ENCODE measurements at regions not wholly inside any gene's neighbourhood (a gene's known extent, or its start where the extent isn't known, plus 50 kb on each side); places are given as distances from the start of the nearest gene placed in this dataset.
"Not testable (repeated sequence)": the region's sequence is repeated elsewhere in the genome, so short reads cannot be mapped to it uniquely, and the experiment has no call there.

DNA sequence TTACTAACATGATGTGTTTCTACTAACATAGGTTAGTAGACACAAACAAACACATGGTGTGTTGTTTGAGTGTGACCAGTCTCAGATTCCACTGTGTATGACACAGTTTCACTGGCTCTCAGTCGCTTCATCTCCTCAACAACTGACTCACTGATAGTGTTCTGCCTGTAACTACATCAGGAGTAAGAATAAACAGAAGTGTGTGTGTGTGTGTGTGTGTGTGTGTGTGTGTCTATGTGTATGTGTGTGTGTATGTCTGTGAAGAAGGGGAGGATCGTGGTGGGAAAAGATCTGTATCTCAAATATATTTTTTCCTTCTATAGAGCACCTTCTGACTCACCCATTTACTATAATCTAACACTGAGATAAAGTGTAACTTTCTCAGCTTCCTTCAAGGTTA lies 391.0 kb downstream of the PTPRC start:
- Mint-ChIP-seq H3K4me1 (ENCODE audit: low read depth) (peaks cover 2% of the 10 kb centered on the region), H3K4me3 (no peak overlapping the region), H3K36me3 (ENCODE audit: insufficient read depth) (no peaks in the 10 kb centered on the region)

DNA sequence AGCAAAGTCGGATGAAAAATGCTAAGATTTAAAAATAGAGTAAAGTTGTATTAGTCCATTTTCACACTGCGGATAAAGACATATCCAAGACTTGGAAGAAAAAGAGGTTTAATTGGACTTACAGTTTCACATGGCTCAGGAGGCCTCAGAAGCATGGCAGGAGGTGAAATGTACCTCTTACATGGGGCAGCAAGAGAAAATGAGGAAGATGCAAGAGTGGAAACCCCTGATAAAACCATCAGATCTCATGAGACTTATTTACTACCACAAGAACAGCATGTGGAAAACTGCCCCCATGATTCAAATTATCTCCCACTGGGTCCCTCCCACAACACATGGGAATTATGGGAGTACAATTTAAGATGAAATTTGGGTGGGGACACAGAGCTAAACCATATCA lies 391.7 kb downstream of the PTPRC start:
- not testable (repeated sequence) for H3K27me3 Mint-ChIP-seq (ENCODE audit: low read depth); H3K4me3 Mint-ChIP-seq; H3K36me3 Mint-ChIP-seq (ENCODE audit: insufficient read depth); H3K9me3 Mint-ChIP-seq; H3K4me1 Mint-ChIP-seq (ENCODE audit: low read depth); DNase-seq; ATAC-seq

More for the DNA sequence above, 391.0 kb downstream of the PTPRC start:
- Mint-ChIP-seq H3K9me3 (no peaks in the 10 kb centered on the region), H3K27me3 (ENCODE audit: low read depth) (no peaks in the 10 kb centered on the region)
- ATAC-seq = no peak
- no peak for DNase-seq

DNA sequence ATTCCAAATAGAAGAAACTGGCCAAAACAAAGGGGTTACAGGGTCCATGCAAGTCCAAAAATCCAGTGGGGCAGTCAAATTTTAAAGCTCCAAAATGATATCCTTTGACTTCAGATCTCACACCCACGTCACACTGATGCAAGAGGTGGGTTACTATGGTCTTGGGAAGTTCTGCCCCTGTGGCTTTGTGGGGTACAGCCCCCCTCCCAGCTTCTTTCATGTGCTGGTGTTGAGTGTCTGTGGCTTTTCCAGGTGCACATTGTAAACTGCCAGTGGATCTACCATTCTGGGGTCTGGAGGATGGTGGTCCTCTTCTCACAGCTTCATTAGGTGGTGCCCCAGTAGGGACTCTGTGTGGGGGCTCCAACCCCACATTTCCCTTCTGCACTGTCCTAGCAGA lies 392.3 kb downstream of the PTPRC start:
- not testable (repeated sequence) for ATAC-seq; H3K4me3 Mint-ChIP-seq; H3K9me3 Mint-ChIP-seq; H3K36me3 Mint-ChIP-seq (ENCODE audit: insufficient read depth); DNase-seq; H3K27me3 Mint-ChIP-seq (ENCODE audit: low read depth); H3K4me1 Mint-ChIP-seq (ENCODE audit: low read depth)

- not testable (repeated sequence) for H3K4me3 Mint-ChIP-seq; H3K4me1 Mint-ChIP-seq (ENCODE audit: low read depth); H3K36me3 Mint-ChIP-seq (ENCODE audit: insufficient read depth); DNase-seq; H3K27me3 Mint-ChIP-seq (ENCODE audit: low read depth); H3K9me3 Mint-ChIP-seq; ATAC-seq
These were observed 393.6 kb downstream of the PTPRC start for GRCh38 chr1:199032479-199032878.

DNA sequence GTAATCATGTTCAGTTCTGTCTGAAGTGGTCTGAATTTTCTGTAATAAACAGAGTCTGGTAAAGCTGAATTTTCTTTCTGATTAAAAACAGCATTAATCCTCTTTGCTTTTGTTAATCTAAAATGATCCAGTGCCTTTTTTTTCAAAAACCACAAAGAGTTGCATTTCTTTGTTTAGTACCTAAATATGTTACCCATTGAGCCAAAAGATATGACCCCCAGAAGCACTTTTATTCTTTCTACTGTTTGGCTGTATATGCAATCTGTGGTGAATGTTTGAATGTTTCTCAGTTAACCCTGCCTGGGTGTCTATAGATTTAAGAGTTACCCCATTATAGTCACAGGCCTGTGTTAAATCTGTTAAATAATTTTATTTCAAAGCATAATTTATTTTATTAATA lies 394.8 kb downstream of the PTPRC start:
- Mint-ChIP-seq H3K36me3 (ENCODE audit: insufficient read depth) (no peaks in the 10 kb centered on the region), H3K27me3 (ENCODE audit: low read depth) (no peaks in the 10 kb centered on the region), H3K4me3 (no peak overlapping the region), H3K4me1 (ENCODE audit: low read depth) (peaks cover 4% of the 10 kb centered on the region), H3K9me3 (no peaks in the 10 kb centered on the region)
- ATAC-seq (no peak), DNase-seq (no peak)

DNA sequence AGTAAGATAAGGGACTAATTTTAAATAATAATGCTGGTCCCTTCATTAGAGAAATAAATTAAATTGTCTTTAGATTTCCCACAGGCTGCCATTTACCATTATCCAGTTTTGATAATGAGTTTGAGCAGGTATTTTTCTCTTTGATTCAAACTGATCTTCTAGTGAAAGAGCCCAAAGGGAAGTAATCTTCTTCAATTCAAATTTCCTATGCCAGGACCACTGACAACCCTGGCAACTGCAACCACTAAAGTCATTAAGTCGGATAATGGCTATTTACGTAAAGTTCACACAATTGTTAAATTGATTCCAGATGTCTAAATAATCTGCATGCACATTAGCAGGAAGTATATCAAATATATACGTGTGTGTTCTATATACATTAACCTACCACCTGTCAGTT lies 399.3 kb downstream of the PTPRC start:
- ATAC-seq (no peak), DNase-seq (no peak)
- Mint-ChIP-seq H3K27me3 (ENCODE audit: low read depth) (no peaks in the 10 kb centered on the region), H3K36me3 (ENCODE audit: insufficient read depth) (no peaks in the 10 kb centered on the region), H3K9me3 (no peaks in the 10 kb centered on the region), H3K4me1 (ENCODE audit: low read depth) (peaks cover 25% of the 10 kb centered on the region), H3K4me3 (no peak overlapping the region)

DNA sequence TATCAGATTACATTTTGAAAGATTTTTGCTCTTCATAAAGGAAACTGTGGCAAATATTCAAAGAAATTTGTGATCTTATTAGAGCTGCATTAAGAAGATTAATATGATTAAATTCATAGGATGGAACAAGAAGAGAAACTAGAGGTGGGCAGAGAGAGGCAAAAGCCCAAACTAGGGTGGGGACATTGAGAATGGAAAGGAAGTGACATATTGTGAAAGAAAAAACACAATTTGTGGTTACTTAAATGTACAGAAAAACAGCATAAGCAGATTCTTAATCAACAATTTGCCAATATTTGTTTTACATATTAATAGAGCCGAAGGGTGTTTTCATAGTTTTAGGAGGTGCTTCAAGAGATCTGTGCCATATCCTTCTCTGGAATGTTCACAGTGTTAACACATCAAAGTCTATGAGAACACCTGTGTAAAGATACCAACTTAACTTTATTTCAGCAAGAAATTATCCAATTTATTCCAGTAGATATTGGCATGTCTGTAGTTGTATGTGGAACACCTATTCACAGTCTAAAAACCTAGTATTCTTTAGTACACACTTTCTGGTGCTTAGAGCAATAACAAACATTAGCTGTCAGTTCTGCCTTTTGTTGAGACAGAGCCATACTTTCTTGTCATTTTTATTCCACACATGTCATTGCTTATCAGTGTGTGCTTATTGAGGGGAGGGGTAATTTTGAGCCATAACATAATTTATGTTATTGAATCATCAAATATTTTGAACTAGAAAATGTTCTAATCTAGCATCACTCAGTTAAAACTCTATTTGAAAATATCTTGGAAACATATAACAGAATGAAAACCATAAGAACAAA lies 401.5 kb downstream of the PTPRC start:
- no peak for DNase-seq
- no peak overlapping the region for H3K4me3 Mint-ChIP-seq

GRCh38 chr1:199041173-199041914 lies 402.5 kb downstream of the PTPRC start:
- H3K4me1 Mint-ChIP-seq (ENCODE audit: low read depth) = peaks cover 21% of the 10 kb centered on the region
- ATAC-seq (peak; percentile 51 to 54), DNase-seq (no peak)
- H3K4me3 Mint-ChIP-seq = peak overlapping the region; percentile 41
- no peaks in the 10 kb centered on the region for H3K9me3 Mint-ChIP-seq
- H3K27me3 Mint-ChIP-seq (ENCODE audit: low read depth) = no peaks in the 10 kb centered on the region
- H3K36me3 Mint-ChIP-seq (ENCODE audit: insufficient read depth) = no peaks in the 10 kb centered on the region

More for the DNA sequence above, 401.5 kb downstream of the PTPRC start:
- no peaks in the 10 kb centered on the region for H3K27me3 Mint-ChIP-seq (ENCODE audit: low read depth)
- no peaks in the 10 kb centered on the region for H3K36me3 Mint-ChIP-seq (ENCODE audit: insufficient read depth)
- H3K9me3 Mint-ChIP-seq = no peaks in the 10 kb centered on the region
- H3K4me1 Mint-ChIP-seq (ENCODE audit: low read depth) = peaks cover 21% of the 10 kb centered on the region
- ATAC-seq = no peak

- peaks cover 21% of the 10 kb centered on the region for H3K4me1 Mint-ChIP-seq (ENCODE audit: low read depth)
- DNase-seq = no peak
- ATAC-seq = no peak
- H3K4me3 Mint-ChIP-seq = no peak overlapping the region
- H3K9me3 Mint-ChIP-seq = peaks cover 7% of the 10 kb centered on the region
- H3K36me3 Mint-ChIP-seq (ENCODE audit: insufficient read depth) = no peaks in the 10 kb centered on the region
- no peaks in the 10 kb centered on the region for H3K27me3 Mint-ChIP-seq (ENCODE audit: low read depth)
These were observed 403.4 kb downstream of the PTPRC start for GRCh38 chr1:199042193-199042592.

GRCh38 chr1:199044191-199044590 lies 405.4 kb downstream of the PTPRC start:
- ATAC-seq (no peak), DNase-seq (no peak)
- H3K9me3 Mint-ChIP-seq = peaks cover 24% of the 10 kb centered on the region
- no peaks in the 10 kb centered on the region for H3K27me3 Mint-ChIP-seq (ENCODE audit: low read depth)
- no peaks in the 10 kb centered on the region for H3K36me3 Mint-ChIP-seq (ENCODE audit: insufficient read depth)
- H3K4me3 Mint-ChIP-seq = no peak overlapping the region
- H3K4me1 Mint-ChIP-seq (ENCODE audit: low read depth) = peaks cover 21% of the 10 kb centered on the region

DNA sequence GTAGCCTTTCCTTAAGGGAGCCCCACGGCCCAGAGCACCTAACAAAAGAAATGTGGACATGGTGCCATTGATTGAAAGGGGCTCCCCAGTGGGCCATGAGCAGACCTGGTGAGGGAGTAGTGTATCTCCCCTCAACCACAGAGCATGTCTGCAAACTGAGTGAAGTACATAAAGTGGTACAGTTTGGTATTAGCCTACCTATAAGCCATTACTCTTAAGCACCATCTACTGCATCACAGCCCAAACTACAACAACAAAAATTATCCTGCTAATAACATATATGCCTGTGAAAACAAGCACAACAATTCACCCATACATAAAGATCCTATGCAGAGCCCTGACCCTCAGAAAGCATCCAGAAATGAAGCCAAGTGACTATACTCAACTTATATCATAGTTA lies 407.8 kb downstream of the PTPRC start:
- H3K4me3 Mint-ChIP-seq = no peak overlapping the region
- DNase-seq (no peak), ATAC-seq (no peak)

DNA sequence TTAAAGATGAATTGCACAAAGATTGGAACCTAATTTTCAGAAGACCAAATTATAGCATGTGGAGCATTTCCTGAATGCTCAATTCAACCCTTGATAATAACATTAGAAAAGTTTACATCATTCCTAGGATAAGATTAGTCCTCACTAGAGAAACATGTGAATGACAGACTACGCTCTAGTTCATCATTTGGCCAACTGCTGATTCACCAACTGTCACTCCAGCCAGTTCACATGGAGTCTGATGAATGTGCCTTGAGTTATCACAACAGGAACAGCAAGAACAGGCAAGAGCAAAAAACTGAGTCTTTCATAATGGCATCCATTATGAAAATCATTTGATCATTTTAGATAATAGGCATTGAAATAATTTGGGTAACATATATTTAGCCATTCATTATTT lies 415.9 kb downstream of the PTPRC start:
- peaks cover 24% of the 10 kb centered on the region for H3K9me3 Mint-ChIP-seq
- DNase-seq = no peak
- no peaks in the 10 kb centered on the region for H3K4me1 Mint-ChIP-seq (ENCODE audit: low read depth)
- ATAC-seq = no peak
- H3K27me3 Mint-ChIP-seq (ENCODE audit: low read depth) = no peaks in the 10 kb centered on the region
- H3K36me3 Mint-ChIP-seq (ENCODE audit: insufficient read depth) = no peaks in the 10 kb centered on the region
- no peak overlapping the region for H3K4me3 Mint-ChIP-seq

More for the DNA sequence above, 407.8 kb downstream of the PTPRC start:
- peaks cover 4% of the 10 kb centered on the region for H3K4me1 Mint-ChIP-seq (ENCODE audit: low read depth)
- no peaks in the 10 kb centered on the region for H3K27me3 Mint-ChIP-seq (ENCODE audit: low read depth)
- H3K9me3 Mint-ChIP-seq = peaks cover 49% of the 10 kb centered on the region
- H3K36me3 Mint-ChIP-seq (ENCODE audit: insufficient read depth) = no peaks in the 10 kb centered on the region

GRCh38 chr1:199057322-199057721 lies 418.5 kb downstream of the PTPRC start:
- no peak for ATAC-seq
- no peaks in the 10 kb centered on the region for H3K4me1 Mint-ChIP-seq (ENCODE audit: low read depth)
- H3K4me3 Mint-ChIP-seq = no peak overlapping the region
- H3K27me3 Mint-ChIP-seq (ENCODE audit: low read depth) = no peaks in the 10 kb centered on the region
- no peak for DNase-seq
- H3K36me3 Mint-ChIP-seq (ENCODE audit: insufficient read depth) = no peaks in the 10 kb centered on the region
- peaks cover 5% of the 10 kb centered on the region for H3K9me3 Mint-ChIP-seq

DNA sequence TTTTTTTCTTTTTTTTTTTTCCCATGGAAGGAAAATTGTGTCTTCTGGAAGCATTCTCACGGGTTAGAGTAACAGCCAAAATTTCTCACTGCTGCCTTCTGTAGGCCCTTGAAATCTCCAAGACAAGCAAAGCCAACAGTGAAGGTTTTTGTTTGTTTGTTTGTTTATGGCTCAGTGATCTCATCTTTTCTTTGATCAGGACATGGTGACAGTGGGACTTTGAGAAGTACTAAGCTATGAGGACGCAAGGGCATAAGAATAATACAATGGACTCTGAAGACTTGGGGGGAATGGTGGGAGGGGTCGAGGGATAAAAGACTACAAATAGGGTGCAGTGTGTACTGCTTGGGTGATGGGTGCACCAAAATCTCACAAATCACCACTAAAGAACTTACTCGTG lies 419.4 kb downstream of the PTPRC start:
- no peaks in the 10 kb centered on the region for H3K4me1 Mint-ChIP-seq (ENCODE audit: low read depth)

GRCh38 chr1:199064971-199065370 lies 426.1 kb downstream of the PTPRC start:
- no peaks in the 10 kb centered on the region for H3K9me3 Mint-ChIP-seq
- DNase-seq = no peak
- ATAC-seq = no peak
- peaks cover 1% of the 10 kb centered on the region for H3K4me1 Mint-ChIP-seq (ENCODE audit: low read depth)
- H3K36me3 Mint-ChIP-seq (ENCODE audit: insufficient read depth) = no peaks in the 10 kb centered on the region
- H3K27me3 Mint-ChIP-seq (ENCODE audit: low read depth) = no peaks in the 10 kb centered on the region
- H3K4me3 Mint-ChIP-seq = no peak overlapping the region

More for the DNA sequence above, 419.4 kb downstream of the PTPRC start:
- Mint-ChIP-seq H3K4me3 (no peak overlapping the region), H3K9me3 (peaks cover 5% of the 10 kb centered on the region), H3K36me3 (ENCODE audit: insufficient read depth) (no peaks in the 10 kb centered on the region), H3K27me3 (ENCODE audit: low read depth) (no peaks in the 10 kb centered on the region)
- DNase-seq (no peak), ATAC-seq (no peak)
